ENCODE measurements at regions not wholly inside any gene's neighbourhood (a gene's known extent, or its start where the extent isn't known, plus 50 kb on each side); places are given as distances from the start of the nearest gene placed in this dataset.

- ChIA-PET POLR2A (no interaction called here), CTCF (interaction anchor here (1.4 kb wide), 1 partner anchor 72 kb away, joined by 4 read pairs; no protein-coding TSS in a partner anchor)
- H3K4me1 Mint-ChIP-seq = peaks cover 11% of the 10 kb centered on the region
- ATAC-seq (no peak), DNase-seq (ENCODE audit: low spot score) (no peak)
- H3K27me3 Mint-ChIP-seq (ENCODE audit: low read depth) = no peaks in the 10 kb centered on the region
- TF ChIP-seq TEAD1 (CRISPR knock-in tag; IDR thresholded peaks at IDR 0.05) = no peak
- TF ChIP-seq, protein P1, sequence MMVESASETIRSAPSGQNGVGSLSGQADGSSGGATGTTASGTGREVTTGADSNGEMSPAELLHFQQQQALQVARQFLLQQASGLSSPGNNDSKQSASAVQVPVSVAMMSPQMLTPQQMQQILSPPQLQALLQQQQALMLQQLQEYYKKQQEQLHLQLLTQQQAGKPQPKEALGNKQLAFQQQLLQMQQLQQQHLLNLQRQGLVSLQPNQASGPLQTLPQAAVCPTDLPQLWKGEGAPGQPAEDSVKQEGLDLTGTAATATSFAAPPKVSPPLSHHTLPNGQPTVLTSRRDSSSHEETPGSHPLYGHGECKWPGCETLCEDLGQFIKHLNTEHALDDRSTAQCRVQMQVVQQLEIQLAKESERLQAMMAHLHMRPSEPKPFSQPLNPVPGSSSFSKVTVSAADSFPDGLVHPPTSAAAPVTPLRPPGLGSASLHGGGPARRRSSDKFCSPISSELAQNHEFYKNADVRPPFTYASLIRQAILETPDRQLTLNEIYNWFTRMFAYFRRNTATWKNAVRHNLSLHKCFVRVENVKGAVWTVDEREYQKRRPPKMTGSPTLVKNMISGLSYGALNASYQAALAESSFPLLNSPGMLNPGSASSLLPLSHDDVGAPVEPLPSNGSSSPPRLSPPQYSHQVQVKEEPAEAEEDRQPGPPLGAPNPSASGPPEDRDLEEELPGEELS (CRISPR knock-in tag; IDR thresholded peaks at IDR 0.05) = no peak
- no peak for TF ChIP-seq NR3C1 (CRISPR knock-in tag; conservative IDR thresholded peaks at IDR 0.05; ENCODE audit: low read depth)
- TF ChIP-seq ATF6 (CRISPR knock-in tag; IDR thresholded peaks at IDR 0.05) = no peak
- no peak for TF ChIP-seq NR2C2 (CRISPR knock-in tag; IDR thresholded peaks at IDR 0.05)
- TF ChIP-seq ZNF219 (CRISPR knock-in tag; IDR thresholded peaks at IDR 0.05; ENCODE audit: borderline replicate concordance) = no peak
- no peak for TF ChIP-seq NR1H2 (CRISPR knock-in tag; IDR thresholded peaks at IDR 0.05)
- TF ChIP-seq ZNF671 (CRISPR knock-in tag; IDR thresholded peaks at IDR 0.05) = no peak
- TF ChIP-seq, protein P2, sequence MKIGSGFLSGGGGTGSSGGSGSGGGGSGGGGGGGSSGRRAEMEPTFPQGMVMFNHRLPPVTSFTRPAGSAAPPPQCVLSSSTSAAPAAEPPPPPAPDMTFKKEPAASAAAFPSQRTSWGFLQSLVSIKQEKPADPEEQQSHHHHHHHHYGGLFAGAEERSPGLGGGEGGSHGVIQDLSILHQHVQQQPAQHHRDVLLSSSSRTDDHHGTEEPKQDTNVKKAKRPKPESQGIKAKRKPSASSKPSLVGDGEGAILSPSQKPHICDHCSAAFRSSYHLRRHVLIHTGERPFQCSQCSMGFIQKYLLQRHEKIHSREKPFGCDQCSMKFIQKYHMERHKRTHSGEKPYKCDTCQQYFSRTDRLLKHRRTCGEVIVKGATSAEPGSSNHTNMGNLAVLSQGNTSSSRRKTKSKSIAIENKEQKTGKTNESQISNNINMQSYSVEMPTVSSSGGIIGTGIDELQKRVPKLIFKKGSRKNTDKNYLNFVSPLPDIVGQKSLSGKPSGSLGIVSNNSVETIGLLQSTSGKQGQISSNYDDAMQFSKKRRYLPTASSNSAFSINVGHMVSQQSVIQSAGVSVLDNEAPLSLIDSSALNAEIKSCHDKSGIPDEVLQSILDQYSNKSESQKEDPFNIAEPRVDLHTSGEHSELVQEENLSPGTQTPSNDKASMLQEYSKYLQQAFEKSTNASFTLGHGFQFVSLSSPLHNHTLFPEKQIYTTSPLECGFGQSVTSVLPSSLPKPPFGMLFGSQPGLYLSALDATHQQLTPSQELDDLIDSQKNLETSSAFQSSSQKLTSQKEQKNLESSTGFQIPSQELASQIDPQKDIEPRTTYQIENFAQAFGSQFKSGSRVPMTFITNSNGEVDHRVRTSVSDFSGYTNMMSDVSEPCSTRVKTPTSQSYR (CRISPR knock-in tag; IDR thresholded peaks at IDR 0.05) = no peak
- TF ChIP-seq TEAD4 (CRISPR knock-in tag; IDR thresholded peaks at IDR 0.05) = no peak
- no peak for TF ChIP-seq FOXJ3 (CRISPR knock-in tag; IDR thresholded peaks at IDR 0.05; ENCODE audit: borderline replicate concordance)
- TF ChIP-seq, protein P3, sequence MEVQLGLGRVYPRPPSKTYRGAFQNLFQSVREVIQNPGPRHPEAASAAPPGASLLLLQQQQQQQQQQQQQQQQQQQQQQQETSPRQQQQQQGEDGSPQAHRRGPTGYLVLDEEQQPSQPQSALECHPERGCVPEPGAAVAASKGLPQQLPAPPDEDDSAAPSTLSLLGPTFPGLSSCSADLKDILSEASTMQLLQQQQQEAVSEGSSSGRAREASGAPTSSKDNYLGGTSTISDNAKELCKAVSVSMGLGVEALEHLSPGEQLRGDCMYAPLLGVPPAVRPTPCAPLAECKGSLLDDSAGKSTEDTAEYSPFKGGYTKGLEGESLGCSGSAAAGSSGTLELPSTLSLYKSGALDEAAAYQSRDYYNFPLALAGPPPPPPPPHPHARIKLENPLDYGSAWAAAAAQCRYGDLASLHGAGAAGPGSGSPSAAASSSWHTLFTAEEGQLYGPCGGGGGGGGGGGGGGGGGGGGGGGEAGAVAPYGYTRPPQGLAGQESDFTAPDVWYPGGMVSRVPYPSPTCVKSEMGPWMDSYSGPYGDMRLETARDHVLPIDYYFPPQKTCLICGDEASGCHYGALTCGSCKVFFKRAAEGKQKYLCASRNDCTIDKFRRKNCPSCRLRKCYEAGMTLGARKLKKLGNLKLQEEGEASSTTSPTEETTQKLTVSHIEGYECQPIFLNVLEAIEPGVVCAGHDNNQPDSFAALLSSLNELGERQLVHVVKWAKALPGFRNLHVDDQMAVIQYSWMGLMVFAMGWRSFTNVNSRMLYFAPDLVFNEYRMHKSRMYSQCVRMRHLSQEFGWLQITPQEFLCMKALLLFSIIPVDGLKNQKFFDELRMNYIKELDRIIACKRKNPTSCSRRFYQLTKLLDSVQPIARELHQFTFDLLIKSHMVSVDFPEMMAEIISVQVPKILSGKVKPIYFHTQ (CRISPR knock-in tag; IDR thresholded peaks at IDR 0.05) = no peak
- TF ChIP-seq ATF2 (CRISPR knock-in tag; IDR thresholded peaks at IDR 0.05; ENCODE audit: borderline replicate concordance, low read depth) = no peak
- H3K9me3 Mint-ChIP-seq = no peaks in the 10 kb centered on the region
- no peaks in the 10 kb centered on the region for H3K36me3 Mint-ChIP-seq
- H3K27ac Mint-ChIP-seq = no peak overlapping the region
- H3K4me3 Mint-ChIP-seq = no peak overlapping the region
These were observed 401.2 kb upstream of the MANEA start for GRCh38 chr6:95175927-95176675.

- Mint-ChIP-seq H3K27me3 (ENCODE audit: low read depth) (no peaks in the 10 kb centered on the region; the same call in 1 of the 2 replicates), H3K4me3 (no peak overlapping the region), H3K36me3 (no peaks in the 10 kb centered on the region), H3K4me1 (0 out of 2 replicates have a peak, but pooled peaks cover 2% of the 10 kb centered on the region), H3K27ac (no peak overlapping the region), H3K9me3 (no peaks in the 10 kb centered on the region)
- no peak for DNase-seq (ENCODE audit: low spot score)
- ChIA-PET POLR2A (no interaction called here), CTCF (no interaction called here)
- no peak for ATAC-seq
- no peak for TF ChIP-seq ATF1 (CRISPR knock-in tag; IDR thresholded peaks at IDR 0.05)
- no peak for TF ChIP-seq FOXJ3 (CRISPR knock-in tag; IDR thresholded peaks at IDR 0.05; ENCODE audit: borderline replicate concordance)
- no peak for TF ChIP-seq NFE2L1 (CRISPR knock-in tag; IDR thresholded peaks at IDR 0.05)
- no peak for TF ChIP-seq CREB1 (CRISPR knock-in tag; IDR thresholded peaks at IDR 0.05)
These were observed 391.5 kb upstream of the MANEA start for GRCh38 chr6:95185874-95186273.

Data from WTC11 (cell line).